H9 (cell line): ENCODE measurements at regions not wholly inside any gene's neighbourhood (a gene's known extent, or its start where the extent isn't known, plus 50 kb on each side); places are given as distances from the start of the nearest gene placed in this dataset.

Experiments used
- DNase-seq: peaks from one replicate; pipeline ENCODE4 v3.0.0-alpha.2; 2017
- H2AFZ ChIP-seq: one replicate; pipeline ENCODE4 v1.6.1; 2013; ENCODE audit warnings: mild to moderate bottlenecking, low read length, control low read depth, moderate library complexity
- H2AK5ac ChIP-seq: 2 replicates; pipeline ENCODE4 v1.6.1; 2013; ENCODE audit warnings: low read length, control low read depth, mixed read lengths; ENCODE audit not compliant: insufficient read length
- H2BK120ac ChIP-seq: one replicate; pipeline ENCODE4 v1.6.1; 2013; ENCODE audit warnings: low read depth, mild to moderate bottlenecking, low read length, control low read depth, inconsistent platforms; ENCODE audit not compliant: poor library complexity, severe bottlenecking
- H2BK12ac ChIP-seq: 2 replicates; pipeline ENCODE4 v1.6.1; 2013; ENCODE audit warnings: low read length, control low read depth, mixed read lengths, low read depth; ENCODE audit not compliant: insufficient read length
- H2BK15ac ChIP-seq: 2 replicates; pipeline ENCODE4 v1.6.1; 2013; ENCODE audit warnings: low read depth, low read length, control low read depth
- H2BK20ac ChIP-seq: one replicate; pipeline ENCODE4 v1.6.1; 2013; ENCODE audit warnings: low read depth, mild to moderate bottlenecking, low read length, control low read depth, inconsistent platforms; ENCODE audit not compliant: poor library complexity, severe bottlenecking
- H2BK5ac ChIP-seq: 2 replicates; pipeline ENCODE4 v1.6.1; 2013; ENCODE audit warnings: low read length, control low read depth, mixed read lengths; ENCODE audit not compliant: insufficient read length
- H3K14ac ChIP-seq: 2 replicates; pipeline ENCODE4 v1.6.1; 2013; ENCODE audit warnings: low read length, control low read depth; ENCODE audit not compliant: insufficient read depth
- H3K18ac ChIP-seq: 2 replicates; pipeline ENCODE4 v1.6.1; 2013; ENCODE audit warnings: low read depth, mild to moderate bottlenecking, mixed read lengths, low read length, control low read depth; ENCODE audit not compliant: insufficient read length
- H3K23ac ChIP-seq: 2 replicates; pipeline ENCODE4 v1.6.1; 2013; ENCODE audit warnings: low read length, control low read depth, mixed read lengths, low read depth; ENCODE audit not compliant: insufficient read length
- H3K23me2 ChIP-seq: 2 replicates; pipeline ENCODE4 v1.6.1; 2013; ENCODE audit warnings: low read depth, mild to moderate bottlenecking, mixed read lengths, low read length, control low read depth; ENCODE audit not compliant: insufficient read length, poor library complexity, severe bottlenecking
- H3K27ac ChIP-seq: 2 replicates; pipeline ENCODE4 v1.5.1; 2013; ENCODE audit warnings: low read length, control low read depth, mixed read lengths, low read depth; ENCODE audit not compliant: insufficient read length
- H3K27me3 ChIP-seq: 2 replicates; pipeline ENCODE4 v1.6.1; 2013; ENCODE audit warnings: low read length, control low read depth, inconsistent platforms; ENCODE audit not compliant: insufficient read depth
- H3K4ac ChIP-seq: 2 replicates; pipeline ENCODE4 v1.6.1; 2013; ENCODE audit warnings: low read depth, mild to moderate bottlenecking, control low read depth, inconsistent platforms, low read length, moderate library complexity
- H3K4me1 ChIP-seq: 2 replicates; pipeline ENCODE4 v1.6.1; 2013; ENCODE audit warnings: low read length, control low read depth, inconsistent platforms; ENCODE audit not compliant: insufficient read depth
- H3K4me2 ChIP-seq: 2 replicates; pipeline ENCODE4 v1.6.1; 2013; ENCODE audit warnings: low read length, control low read depth, mixed read lengths; ENCODE audit not compliant: insufficient read length, insufficient read depth
- H3K56ac ChIP-seq: 2 replicates; pipeline ENCODE4 v1.6.1; 2013; ENCODE audit warnings: low read depth, mild to moderate bottlenecking, mixed read lengths, low read length, control low read depth; ENCODE audit not compliant: insufficient read length
- H3K79me1 ChIP-seq: 2 replicates; pipeline ENCODE4 v1.6.1; 2013; ENCODE audit warnings: low read depth, mild to moderate bottlenecking, moderate library complexity, low read length, control low read depth, inconsistent platforms; ENCODE audit not compliant: insufficient read depth, poor library complexity, severe bottlenecking
- H3K79me2 ChIP-seq: 2 replicates; pipeline ENCODE4 v1.6.1; 2013; ENCODE audit warnings: low read length, control low read depth, inconsistent platforms; ENCODE audit not compliant: insufficient read depth
- H3K9ac ChIP-seq: 2 replicates; pipeline ENCODE4 v1.6.1; 2013; ENCODE audit warnings: low read length, control low read depth, mixed read lengths; ENCODE audit not compliant: insufficient read length; ENCODE audit errors: extremely low read depth
- H3K9me3 ChIP-seq: one replicate; pipeline ENCODE4 v1.6.1; 2013; ENCODE audit warnings: low read depth, low read length, inconsistent platforms; ENCODE audit not compliant: control insufficient read depth
- H3T11ph ChIP-seq: one replicate; pipeline ENCODE4 v1.6.1; 2013; ENCODE audit warnings: mild to moderate bottlenecking, low read length, control low read depth, inconsistent platforms
- H4K20me1 ChIP-seq: one replicate; pipeline ENCODE4 v1.6.1; 2013; ENCODE audit not compliant: control insufficient read depth, insufficient read length, insufficient read depth
- H4K5ac ChIP-seq: 2 replicates; pipeline ENCODE4 v1.6.1; 2013; ENCODE audit warnings: low read depth, mild to moderate bottlenecking, mixed read lengths, low read length, control low read depth; ENCODE audit not compliant: insufficient read length
- H4K8ac ChIP-seq: replicated peaks from 2 replicates; pipeline ENCODE4 v1.6.1; 2013; ENCODE audit warnings: low read length, control low read depth, mixed read lengths, low read depth; ENCODE audit not compliant: insufficient read length
- H4K91ac ChIP-seq: 2 replicates; pipeline ENCODE4 v1.6.1; 2013; ENCODE audit warnings: low read depth, mild to moderate bottlenecking, moderate library complexity, mixed read lengths, low read length, control low read depth; ENCODE audit not compliant: insufficient read length
- H3K27ac Mint-ChIP-seq, 3 experiments: 2 replicates in 2 of 3; 3 replicates in 1 of 3; pipeline ENCODE4 v1.8.0; 2020 to 2021; ENCODE audit warnings: mixed read lengths in 3 of 3, mild to moderate bottlenecking in 1 of 3, moderate library complexity in 1 of 3
- H3K27me3 Mint-ChIP-seq: 2 replicates; pipeline ENCODE4 v1.8.0; 2021; ENCODE audit warnings: low read depth, mild to moderate bottlenecking, moderate library complexity, mixed read lengths
- H3K36me3 Mint-ChIP-seq, 3 experiments: 2 replicates in 2 of 3; 3 replicates in 1 of 3; pipeline ENCODE4 v1.8.0; 2020 to 2021; ENCODE audit warnings: low read depth in 3 of 3, mixed read lengths in 3 of 3; ENCODE audit not compliant: insufficient read depth in 1 of 3
- H3K4me1 Mint-ChIP-seq, 2 experiments: 2 replicates each; pipeline ENCODE4 v1.8.0; 2020; ENCODE audit warnings: mixed read lengths in 2 of 2
- H3K4me3 Mint-ChIP-seq, 2 experiments: 2 replicates in 1 of 2; 3 replicates in 1 of 2; pipeline ENCODE4 v1.8.0; 2020 to 2021; ENCODE audit warnings: mild to moderate bottlenecking in 2 of 2, mixed read lengths in 2 of 2, moderate library complexity in 1 of 2
- H3K9me3 Mint-ChIP-seq, 2 experiments: 2 replicates in 1 of 2; 3 replicates in 1 of 2; pipeline ENCODE4 v1.8.0; 2020; ENCODE audit warnings: mild to moderate bottlenecking in 2 of 2, mixed read lengths in 2 of 2, moderate library complexity in 1 of 2
- WGBS: extraction: QIAGEN DNeasy Blood & Tissue Kit; methylation state at CpG from one replicate; pipeline ENCODE4 v1.1.7; 2013; ENCODE audit warnings: missing lambda C conversion rate, low lambda C conversion rate, mixed read lengths; ENCODE audit not compliant: insufficient read length; ENCODE audit errors: extremely low coverage; 5-methylcytosine and 5-hydroxymethylcytosine counted together
- TF ChIP-seq, protein P1 (sequence below): fragments of 200-600 bp; sonication (generic); conservative IDR thresholded peaks from 3 replicates; pipeline ENCODE4 v1.8.0; 2021; ENCODE audit warnings: antibody characterized with exemption, mild to moderate bottlenecking

DNA sequence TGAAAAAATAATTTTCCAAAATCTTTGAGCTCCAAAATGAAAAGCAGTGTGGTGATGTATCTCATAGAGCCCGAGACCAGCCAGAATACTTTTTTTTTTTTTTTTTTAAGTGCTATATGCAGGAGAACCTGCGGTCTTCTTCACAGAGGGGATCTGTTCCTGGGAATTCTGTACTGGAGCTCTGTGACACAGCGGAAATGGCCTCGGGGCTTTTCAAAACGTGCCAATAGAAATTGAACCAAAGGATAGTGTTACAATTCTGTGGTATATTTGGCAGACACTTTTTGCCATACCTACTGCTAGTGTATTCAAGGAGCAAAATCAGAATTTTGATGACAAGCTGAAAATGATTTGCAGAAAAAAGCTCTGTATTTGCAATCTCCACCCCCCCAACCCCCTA is 1429.3 kb upstream of the LRRTM3 start:
- Histone ChIP-seq H2BK20ac (no peak overlapping the region), H4K20me1 (no peaks in the 10 kb centered on the region), H3K27me3 (no peaks in the 10 kb centered on the region), H3K4me1 (no peaks in the 10 kb centered on the region), H3K23ac (no peak overlapping the region), H4K8ac (no peak overlapping the region), H2BK120ac (no peak overlapping the region), H2BK12ac (no peak overlapping the region), H4K5ac (no peak overlapping the region), H3K9me3 (no peaks in the 10 kb centered on the region), H3K18ac (no peak overlapping the region), H3K79me2 (no peaks in the 10 kb centered on the region), H3K79me1 (no peaks in the 10 kb centered on the region), H3K4ac (no peak overlapping the region), H2AK5ac (no peak overlapping the region), H2BK5ac (no peak overlapping the region), H3K14ac (no peak overlapping the region), H4K91ac (no peak overlapping the region), H2BK15ac (no peak overlapping the region), H3T11ph (no peak overlapping the region), H2AFZ (no peak overlapping the region), H3K56ac (no peak overlapping the region), H3K23me2 (no peaks in the 10 kb centered on the region), H3K4me2 (no peak overlapping the region), H3K27ac (no peak overlapping the region), H3K9ac (no peak overlapping the region)
- TF ChIP-seq, protein P1, sequence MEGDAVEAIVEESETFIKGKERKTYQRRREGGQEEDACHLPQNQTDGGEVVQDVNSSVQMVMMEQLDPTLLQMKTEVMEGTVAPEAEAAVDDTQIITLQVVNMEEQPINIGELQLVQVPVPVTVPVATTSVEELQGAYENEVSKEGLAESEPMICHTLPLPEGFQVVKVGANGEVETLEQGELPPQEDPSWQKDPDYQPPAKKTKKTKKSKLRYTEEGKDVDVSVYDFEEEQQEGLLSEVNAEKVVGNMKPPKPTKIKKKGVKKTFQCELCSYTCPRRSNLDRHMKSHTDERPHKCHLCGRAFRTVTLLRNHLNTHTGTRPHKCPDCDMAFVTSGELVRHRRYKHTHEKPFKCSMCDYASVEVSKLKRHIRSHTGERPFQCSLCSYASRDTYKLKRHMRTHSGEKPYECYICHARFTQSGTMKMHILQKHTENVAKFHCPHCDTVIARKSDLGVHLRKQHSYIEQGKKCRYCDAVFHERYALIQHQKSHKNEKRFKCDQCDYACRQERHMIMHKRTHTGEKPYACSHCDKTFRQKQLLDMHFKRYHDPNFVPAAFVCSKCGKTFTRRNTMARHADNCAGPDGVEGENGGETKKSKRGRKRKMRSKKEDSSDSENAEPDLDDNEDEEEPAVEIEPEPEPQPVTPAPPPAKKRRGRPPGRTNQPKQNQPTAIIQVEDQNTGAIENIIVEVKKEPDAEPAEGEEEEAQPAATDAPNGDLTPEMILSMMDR = no peak
- DNase-seq = no peak
- H3K36me3 Mint-ChIP-seq = no peaks in the 10 kb centered on the region
- H3K4me1 Mint-ChIP-seq = peaks cover 0 to 3% of the 10 kb centered on the region in 2 experiments; a peak in 1 of 4 replicates
- WGBS = no CpG with 5 or more reads among the region's 5 CpGs
- H3K27ac Mint-ChIP-seq = no peak overlapping the region
- no peak overlapping the region for H3K4me3 Mint-ChIP-seq
- no peaks in the 10 kb centered on the region for H3K27me3 Mint-ChIP-seq
- H3K9me3 Mint-ChIP-seq = no peaks in the 10 kb centered on the region
